PC-9 (cell line): ENCODE measurements at regions not wholly inside any gene's neighbourhood (a gene's known extent, or its start where the extent isn't known, plus 50 kb on each side); places are given as distances from the start of the nearest gene placed in this dataset.

Source experiments
- BruUV-seq: library from RNA; stranded (reverse); fragments of 400-500 nt; replicated peaks from 2 replicates; lab custom pipeline; 2021; lab: Mats Ljungman, UMichigan
- CTCF ChIA-PET: fragments of 300-600 bp; sonication (Branson Sonifier 250); formaldehyde crosslinking; loops from one replicate; lab custom pipeline; 2022; ENCODE audit warnings: antibody characterized with exemption; lab: Charles Lee
- POLR2A ChIA-PET: fragments of 300-600 bp; sonication (Branson Sonifier 250); formaldehyde crosslinking; loops from one replicate; lab custom pipeline; 2022; ENCODE audit warnings: antibody characterized with exemption; ENCODE audit not compliant: unreplicated experiment; lab: Charles Lee
- DNase-seq, 2 experiments: peaks; one replicate each; pipeline versions ENCODE4 v3.0.0 to v3.0.0-alpha.2; 2015 to 2022; ENCODE audit warnings: mixed read lengths in 1 of 2
- H2AFZ ChIP-seq: fragments of 200-600 bp; sonication (generic); 2 replicates; pipeline ENCODE4 v1.8.1; 2017; ENCODE audit warnings: antibody characterized with exemption
- H3F3A ChIP-seq: fragments of 200-600 bp; sonication (generic); 2 replicates; pipeline ENCODE4 v1.8.1; 2017; ENCODE audit warnings: antibody characterized with exemption, mild to moderate bottlenecking, low read depth; ENCODE audit not compliant: insufficient read depth
- H3K27ac ChIP-seq: fragments of 200-600 bp; sonication (generic); 2 replicates; pipeline ENCODE4 v1.6.1; 2016; ENCODE audit warnings: mixed run types
- H3K27me3 ChIP-seq: fragments of 200-600 bp; sonication (generic); 2 replicates; pipeline ENCODE4 v1.6.1; 2016; ENCODE audit warnings: low read depth, mixed run types; ENCODE audit not compliant: insufficient read depth
- H3K36me3 ChIP-seq: fragments of 200-600 bp; sonication (generic); 2 replicates; pipeline ENCODE4 v1.6.1; 2016; ENCODE audit warnings: low read depth, mixed run types
- H3K4me1 ChIP-seq: fragments of 200-600 bp; sonication (generic); replicated peaks from 2 replicates; pipeline ENCODE4 v1.6.1; 2016; ENCODE audit warnings: mixed run types; ENCODE audit not compliant: insufficient read depth
- H3K4me2 ChIP-seq: fragments of 200-600 bp; sonication (generic); 2 replicates; pipeline ENCODE4 v1.6.1; 2017; ENCODE audit warnings: mixed run types
- H3K4me3 ChIP-seq: fragments of 200-600 bp; sonication (generic); 2 replicates; pipeline ENCODE4 v1.6.1; 2016; ENCODE audit warnings: mixed run types
- H3K79me2 ChIP-seq: fragments of 200-600 bp; sonication (generic); 2 replicates; pipeline ENCODE4 v1.6.1; 2017; ENCODE audit warnings: low read depth, mixed run types
- H3K9me2 ChIP-seq: fragments of 200-600 bp; sonication (generic); 2 replicates; pipeline ENCODE4 v1.8.1; 2017; ENCODE audit warnings: mild to moderate bottlenecking; ENCODE audit not compliant: insufficient read depth
- H3K9me3 ChIP-seq: fragments of 200-600 bp; sonication (generic); 2 replicates; pipeline ENCODE4 v1.8.1; 2016; ENCODE audit warnings: low read depth; ENCODE audit not compliant: insufficient read depth
- H4K20me1 ChIP-seq: fragments of 200-600 bp; sonication (generic); 2 replicates; pipeline ENCODE4 v1.8.1; 2017; ENCODE audit not compliant: insufficient read depth
- CTCF ChIP-seq: fragments of 200-600 bp; sonication (generic); conservative IDR thresholded peaks from 2 replicates; pipeline ENCODE4 v1.6.1; 2017; ENCODE audit warnings: mixed run types, antibody characterized with exemption, mild to moderate bottlenecking, moderate library complexity
- EZH2 ChIP-seq: fragments of 200-600 bp; sonication (generic); IDR thresholded peaks from 2 replicates; pipeline ENCODE4 v1.8.0; 2017; ENCODE audit warnings: antibody characterized with exemption, low read depth
- intact Hi-C: fragments of 100-400 bp; cut with micrococcal nuclease; formaldehyde crosslinking; loops from one replicate; pipeline ENCODE4 v1.10.0; 2022; ENCODE audit not compliant: unreplicated experiment

- ChIA-PET CTCF (no interaction called here), POLR2A (interaction anchor here (0.6 kb wide), 1 partner anchor 793 kb away, joined by 3 read pairs; no protein-coding TSS in a partner anchor)
- Histone ChIP-seq H3K4me2 (no peak overlapping the region), H3K9me3 (no peaks in the 10 kb centered on the region), H3F3A (no peaks in the 10 kb centered on the region), H3K4me1 (no peaks in the 10 kb centered on the region), H3K27me3 (no peaks in the 10 kb centered on the region), H3K36me3 (no peaks in the 10 kb centered on the region), H4K20me1 (no peaks in the 10 kb centered on the region), H3K9me2 (no peaks in the 10 kb centered on the region), H3K27ac (no peak overlapping the region), H3K4me3 (no peak overlapping the region), H3K79me2 (no peaks in the 10 kb centered on the region), H2AFZ (no peak overlapping the region)
- TF ChIP-seq CTCF (no peak), EZH2 (no peak)
- BruUV-seq, result no TSS peak
- no peak for DNase-seq
- intact Hi-C loops, result no loop called here
Measured at GRCh38 chr16:13540771-13541170, 379.2 kb upstream of the ERCC4 start.

GRCh38 chr16:13542284-13542683 is 377.7 kb upstream of the ERCC4 start:
- no peak for TF ChIP-seq CTCF
- no peak overlapping the region for H2AFZ ChIP-seq
- no peak overlapping the region for H3K27ac ChIP-seq
- CTCF ChIA-PET, result no interaction called here
- POLR2A ChIA-PET, result no interaction called here
- no peak overlapping the region for H3K4me3 ChIP-seq
- no peaks in the 10 kb centered on the region for H3K79me2 ChIP-seq
- H3K4me1 ChIP-seq, result no peaks in the 10 kb centered on the region
- H3K36me3 ChIP-seq, result no peaks in the 10 kb centered on the region
- no peak for DNase-seq
- H3K27me3 ChIP-seq, result no peaks in the 10 kb centered on the region
- no TSS peak for BruUV-seq
- intact Hi-C loops, result no loop called here
- no peaks in the 10 kb centered on the region for H3K9me2 ChIP-seq
- H3F3A ChIP-seq, result no peaks in the 10 kb centered on the region
- no peaks in the 10 kb centered on the region for H4K20me1 ChIP-seq
- no peaks in the 10 kb centered on the region for H3K9me3 ChIP-seq
- no peak overlapping the region for H3K4me2 ChIP-seq

GRCh38 chr16:13543850-13544249 is 376.1 kb upstream of the ERCC4 start:
- no peak overlapping the region for H2AFZ ChIP-seq
- H3K4me1 ChIP-seq, result no peaks in the 10 kb centered on the region
- no peaks in the 10 kb centered on the region for H3F3A ChIP-seq
- intact Hi-C loops, result no loop called here
- POLR2A ChIA-PET, result no interaction called here
- no peak overlapping the region for H3K4me3 ChIP-seq
- no peaks in the 10 kb centered on the region for H4K20me1 ChIP-seq
- H3K27ac ChIP-seq, result no peak overlapping the region
- CTCF ChIA-PET, result no interaction called here
- no peaks in the 10 kb centered on the region for H3K9me3 ChIP-seq
- no peaks in the 10 kb centered on the region for H3K27me3 ChIP-seq
- H3K79me2 ChIP-seq, result no peaks in the 10 kb centered on the region
- no peaks in the 10 kb centered on the region for H3K9me2 ChIP-seq
- no peak for DNase-seq
- TF ChIP-seq CTCF (no peak), EZH2 (no peak)
- no peaks in the 10 kb centered on the region for H3K36me3 ChIP-seq
- no TSS peak for BruUV-seq
- no peak overlapping the region for H3K4me2 ChIP-seq
